GM21529 (cell line): ENCODE measurements at regions not wholly inside any gene's neighbourhood (a gene's known extent, or its start where the extent isn't known, plus 50 kb on each side); places are given as distances from the start of the nearest gene placed in this dataset.
"Not testable (repeated sequence)": the region's sequence is repeated elsewhere in the genome, so short reads cannot be mapped to it uniquely, and the experiment has no call there.

Experiments used
- ATAC-seq: cut with Tn5 transposase; IDR thresholded peaks from one replicate; pipeline ENCODE4 v1.9.1; 2021; ENCODE audit not compliant: unreplicated experiment

DNA sequence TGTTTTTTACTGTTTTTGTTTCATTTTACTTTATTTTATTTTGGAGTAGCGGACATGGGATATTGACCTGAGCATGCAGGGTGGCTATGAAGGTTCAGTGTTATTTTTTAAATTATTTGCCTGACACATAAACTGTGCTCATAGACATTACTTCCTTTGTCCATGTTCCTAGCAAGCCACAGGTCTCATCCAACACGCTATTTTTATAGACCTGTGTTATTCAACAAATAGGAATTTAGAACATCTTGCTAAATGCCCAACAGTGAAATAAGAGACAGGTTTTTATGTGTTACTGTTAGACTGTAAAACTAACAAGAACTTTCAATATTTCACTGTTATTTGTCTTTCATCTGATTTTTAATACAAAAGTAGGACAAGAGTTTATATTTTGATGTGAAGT, 756.4 kb downstream of the KCNT2 start:
- ATAC-seq = no peak

DNA sequence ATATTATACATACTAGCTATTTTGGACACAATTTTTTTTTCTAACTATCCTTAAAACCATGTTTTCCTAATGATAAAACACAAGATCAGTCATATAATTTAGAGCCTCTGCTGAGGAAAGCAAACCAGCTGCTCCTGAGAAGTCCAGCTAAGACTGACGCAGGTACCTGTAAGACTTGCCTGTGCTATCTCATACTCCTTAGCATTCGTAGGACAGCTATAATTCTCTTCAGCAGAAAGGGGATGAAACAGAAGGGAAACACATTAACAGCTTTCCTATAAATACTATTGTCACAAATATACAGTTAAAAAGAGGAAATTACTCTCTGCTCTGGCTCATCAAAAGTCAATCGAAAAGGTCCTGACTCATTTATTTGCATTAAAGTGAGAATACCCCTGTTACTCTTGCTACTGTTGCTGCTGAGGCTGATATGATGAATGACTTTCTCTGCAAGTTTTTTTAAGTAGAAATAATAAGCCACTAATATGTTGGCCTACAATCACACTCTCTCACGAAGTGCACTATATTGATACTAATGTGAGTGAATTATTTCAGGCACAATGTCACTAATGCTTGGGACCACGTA, 757.1 kb downstream of the KCNT2 start:
- no peak for ATAC-seq

DNA sequence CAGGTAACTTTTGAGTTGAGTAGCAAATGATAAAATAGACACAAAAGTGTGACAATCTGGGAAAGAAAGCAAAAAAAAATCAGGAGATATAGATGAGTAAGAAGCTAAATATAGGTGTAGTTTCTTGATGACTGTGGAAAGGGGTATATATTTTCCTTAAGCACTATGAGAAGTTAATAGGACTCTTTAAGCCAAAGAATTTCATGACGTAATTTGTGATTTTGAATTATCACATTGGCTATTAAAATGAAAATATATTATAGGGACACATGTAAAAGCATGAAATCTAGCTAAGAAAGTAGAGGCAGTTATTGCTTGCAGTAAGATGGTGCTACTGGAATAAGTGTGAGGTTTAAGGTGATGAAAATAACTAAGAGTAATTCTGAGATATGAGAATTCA, 759.1 kb downstream of the KCNT2 start:
- no peak for ATAC-seq

DNA sequence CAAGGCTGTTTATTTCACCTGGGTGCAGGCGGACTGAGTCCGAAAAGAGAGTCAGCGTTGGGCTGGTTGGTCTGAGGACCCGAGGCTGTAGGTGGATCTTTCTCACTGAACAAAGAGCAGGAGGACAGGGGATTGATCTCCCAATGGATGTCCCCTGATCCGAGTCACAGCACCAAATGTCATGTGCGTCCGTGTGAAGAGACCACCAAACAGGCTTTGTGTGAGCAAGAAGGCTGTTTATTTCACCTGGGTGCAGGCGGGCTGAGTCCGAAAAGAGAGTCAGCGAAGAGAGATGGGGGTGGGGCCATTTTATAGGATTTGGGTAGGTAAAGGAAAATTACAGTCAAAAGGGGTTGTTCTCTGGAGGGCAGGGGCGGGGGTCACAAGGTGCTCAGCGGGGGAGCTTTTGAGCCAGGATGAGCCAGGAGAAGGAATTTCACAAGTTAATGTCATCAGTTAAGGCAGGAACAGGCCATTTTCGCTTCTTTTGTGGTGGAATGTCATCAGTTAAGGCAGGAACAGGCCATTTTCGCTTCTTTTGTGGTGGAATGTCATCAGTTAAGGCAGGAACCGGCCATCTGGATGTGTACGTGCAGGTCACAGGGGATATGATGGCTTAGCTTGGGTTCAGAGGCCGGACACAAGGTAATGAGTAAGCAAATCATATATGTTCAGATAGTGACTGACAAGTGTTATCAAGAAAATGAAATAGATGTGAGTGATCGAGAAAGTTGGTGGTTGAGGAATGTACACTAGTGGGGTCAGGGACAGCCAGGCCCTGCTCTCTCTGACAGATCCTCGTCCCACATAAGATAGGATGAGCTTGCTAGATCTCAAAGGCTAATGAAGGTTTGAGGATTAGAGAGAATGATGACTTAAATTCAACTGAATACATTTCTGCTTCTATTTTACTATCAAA, 760.0 kb downstream of the KCNT2 start:
- ATAC-seq = not testable (repeated sequence)

DNA sequence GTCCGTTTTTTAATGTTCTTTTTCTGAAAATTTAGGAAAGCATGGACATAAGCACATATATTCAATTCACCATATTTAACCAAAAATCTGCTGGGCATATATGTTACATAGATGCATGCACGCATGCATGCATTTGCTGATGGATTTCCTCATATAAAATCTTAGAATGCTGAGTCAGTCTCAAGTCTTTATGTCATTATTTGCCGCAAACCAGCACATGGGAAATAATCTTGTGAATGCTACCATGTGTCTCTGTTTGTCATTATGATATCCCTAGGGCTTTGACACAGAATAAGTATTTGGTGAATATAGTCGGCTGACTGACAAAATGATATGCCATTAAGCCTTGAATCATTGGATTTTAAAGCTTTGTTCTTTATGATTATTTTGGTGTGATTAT, 776.5 kb downstream of the KCNT2 start:
- ATAC-seq = no peak

DNA sequence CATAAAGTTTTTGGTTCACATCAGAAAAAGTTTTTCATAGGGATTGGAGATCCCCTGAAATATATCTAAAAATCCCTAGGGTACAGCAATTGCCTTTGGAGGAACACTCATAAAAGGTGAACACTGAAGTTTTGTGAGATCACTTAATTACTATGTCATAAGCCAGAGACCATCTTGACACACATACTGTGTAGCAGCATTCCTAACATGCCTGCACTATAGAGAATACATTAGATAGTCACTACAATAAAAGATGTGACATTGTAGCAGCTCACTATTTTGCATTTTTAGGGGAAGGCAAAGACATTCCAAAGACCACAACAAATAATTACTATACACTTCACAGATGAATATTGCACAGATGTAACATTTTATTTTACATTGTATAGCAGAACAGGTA, 779.9 kb downstream of the KCNT2 start:
- ATAC-seq = no peak

DNA sequence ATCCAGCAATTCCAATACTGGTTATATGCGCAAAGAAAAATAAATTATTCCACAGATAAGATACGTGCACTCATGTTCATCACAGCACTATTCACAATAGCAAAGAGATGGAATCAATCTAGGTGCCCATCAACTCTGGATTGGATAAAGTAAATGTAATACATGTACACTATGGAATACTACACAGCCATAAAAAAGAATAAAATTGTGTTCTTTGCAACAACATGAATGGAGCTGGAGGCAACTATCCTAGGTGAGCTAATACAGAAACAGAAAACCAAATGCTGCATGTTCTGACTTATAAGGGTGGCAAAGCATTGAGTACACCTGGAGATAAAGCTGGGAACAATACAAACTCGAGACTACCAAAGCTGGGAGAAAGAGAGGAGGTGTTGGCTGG, 787.3 kb downstream of the KCNT2 start:
- ATAC-seq = no peak

DNA sequence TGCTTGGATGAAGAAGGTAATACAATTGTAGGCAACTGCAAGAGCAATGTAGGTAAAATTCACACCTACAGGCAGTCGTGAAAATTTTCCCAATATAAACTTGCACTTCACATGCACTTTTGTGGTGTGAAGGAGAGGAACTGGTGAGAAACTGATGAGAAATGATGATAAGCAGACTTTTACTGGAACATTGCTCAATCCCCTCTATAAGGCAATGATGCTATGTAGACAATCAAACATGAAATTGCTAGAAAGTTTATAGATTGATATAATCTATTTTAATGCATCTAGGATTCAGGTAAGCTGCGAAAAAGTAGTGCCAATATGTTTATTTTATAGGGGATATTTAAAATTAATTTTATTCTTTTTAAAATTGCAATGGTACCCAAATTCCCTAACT, 802.2 kb downstream of the KCNT2 start:
- no peak for ATAC-seq

DNA sequence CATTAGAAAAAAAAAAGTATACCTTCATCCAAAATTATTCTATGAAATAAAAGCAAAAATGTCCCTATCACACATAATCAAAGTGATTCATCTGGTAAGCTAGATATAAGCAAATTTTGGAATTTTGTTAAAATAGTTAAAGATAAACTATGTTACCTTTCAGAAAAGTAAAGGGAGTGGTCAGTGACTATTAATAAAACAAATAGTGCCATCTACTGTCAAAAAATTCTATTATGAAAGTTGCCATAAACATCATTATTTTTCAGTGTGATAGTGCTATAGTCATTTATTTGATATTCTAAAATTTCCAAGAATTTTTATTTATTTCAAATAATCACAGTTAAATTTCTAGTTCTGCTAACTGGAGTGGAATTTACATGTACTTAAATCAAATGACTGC, 803.7 kb downstream of the KCNT2 start:
- ATAC-seq = no peak

DNA sequence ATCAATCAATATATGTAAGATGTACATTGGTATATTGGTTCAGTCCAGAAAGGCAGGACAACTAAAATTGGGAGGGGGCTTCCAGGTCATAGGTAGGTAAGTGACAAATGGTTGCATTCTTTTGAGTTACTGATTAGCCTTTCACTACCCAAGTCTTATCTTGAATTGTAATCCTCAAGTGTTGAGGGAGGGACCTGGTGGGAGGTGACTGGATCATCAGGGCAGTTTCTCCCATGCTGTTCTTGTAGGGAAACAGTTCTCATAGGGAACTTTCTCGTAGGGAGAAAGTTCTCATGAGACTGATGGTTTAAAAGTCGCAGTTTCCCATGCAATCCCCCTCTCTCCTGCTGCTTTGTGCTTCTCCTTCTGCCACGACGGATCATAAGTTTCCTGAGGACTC, 809.2 kb downstream of the KCNT2 start:
- no peak for ATAC-seq

DNA sequence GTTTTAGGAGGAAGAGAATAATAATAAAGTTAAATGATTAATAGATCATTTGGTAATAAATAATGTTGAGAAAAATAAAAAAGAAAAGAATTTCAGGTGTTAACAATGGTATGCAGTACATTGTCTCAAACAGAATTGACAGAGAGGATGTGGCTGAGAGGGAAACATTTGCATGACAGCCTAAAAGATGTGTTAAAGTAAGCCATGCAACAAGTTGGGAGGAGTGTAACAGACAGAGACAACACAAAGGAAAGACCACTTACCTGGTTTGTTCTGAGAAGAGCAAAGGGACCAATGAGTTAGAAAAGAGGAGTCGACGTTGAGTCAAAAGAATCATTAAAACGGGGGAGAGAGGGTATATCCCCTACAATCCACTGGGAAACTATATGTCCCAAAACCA, 814.0 kb downstream of the KCNT2 start:
- ATAC-seq = no peak

DNA sequence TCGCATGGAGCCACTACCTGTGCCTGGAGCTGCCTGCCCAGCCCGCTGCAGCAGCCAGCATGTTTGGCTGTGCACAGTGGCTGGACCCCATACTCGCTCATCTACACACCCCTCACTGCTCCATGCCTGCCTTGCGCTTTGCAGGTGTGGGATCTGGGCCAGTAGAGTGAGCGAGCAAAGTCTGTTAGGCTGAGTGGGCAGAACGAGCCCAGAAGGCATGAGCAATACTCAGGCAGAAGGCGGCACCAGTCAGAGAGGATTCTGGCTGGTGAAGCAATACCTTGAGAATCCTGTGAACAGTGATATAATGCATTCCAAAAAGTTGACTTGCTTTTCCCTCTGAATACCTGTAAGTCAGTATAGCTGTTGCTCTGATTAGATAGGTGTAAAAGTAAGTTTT, 816.4 kb downstream of the KCNT2 start:
- ATAC-seq = no peak

DNA sequence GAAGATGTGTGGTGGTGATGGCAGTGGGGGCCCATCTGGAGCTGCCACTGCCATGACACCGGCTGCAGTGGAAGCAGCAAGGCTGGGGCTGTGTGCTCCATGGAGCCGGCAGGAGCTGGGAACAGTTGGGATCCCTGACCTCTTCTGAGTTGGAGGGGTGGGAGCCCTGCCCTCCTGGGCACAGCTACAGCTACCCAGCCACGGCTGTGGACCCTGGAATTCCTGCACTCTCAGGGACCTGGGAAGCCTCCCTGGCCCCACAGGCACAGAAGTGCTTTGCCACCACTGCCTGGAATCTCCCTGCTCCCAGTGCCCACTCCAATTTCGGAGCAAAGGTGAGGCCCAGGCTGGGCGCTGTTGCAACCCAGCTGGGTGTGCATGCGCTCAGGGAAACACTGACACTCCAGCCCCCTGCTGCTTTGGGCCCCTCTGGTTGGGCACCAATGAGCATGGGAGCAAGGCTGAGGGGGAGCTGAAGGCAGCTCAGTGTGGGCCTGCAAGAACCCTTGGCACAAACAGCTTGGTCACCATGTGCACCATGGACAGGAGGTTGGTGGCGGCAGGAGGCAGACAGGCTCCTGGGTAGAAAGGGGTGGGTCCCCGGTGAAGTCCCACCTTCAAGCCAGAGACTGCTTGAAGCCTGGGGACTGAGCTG, 817.6 kb downstream of the KCNT2 start:
- no peak for ATAC-seq

DNA sequence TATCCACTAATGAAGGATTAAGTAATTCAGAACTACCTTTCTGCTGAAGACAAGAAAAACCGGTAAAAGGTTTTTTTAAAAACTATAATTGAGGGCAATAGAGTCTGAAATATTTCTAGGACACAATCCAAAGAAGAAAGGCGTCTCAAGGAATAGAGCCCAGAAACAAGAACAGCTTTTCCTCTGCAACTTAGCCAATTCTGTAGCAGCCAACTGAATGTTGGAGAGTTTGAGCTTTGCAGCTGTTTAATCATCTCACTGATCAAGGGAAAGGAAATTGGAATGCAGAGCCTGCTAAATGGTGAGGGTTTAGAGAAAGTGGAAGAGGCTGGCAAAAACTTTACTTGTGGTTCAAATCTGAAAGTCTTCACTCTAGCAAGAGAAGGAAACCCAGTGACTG, 818.9 kb downstream of the KCNT2 start:
- ATAC-seq = no peak

DNA sequence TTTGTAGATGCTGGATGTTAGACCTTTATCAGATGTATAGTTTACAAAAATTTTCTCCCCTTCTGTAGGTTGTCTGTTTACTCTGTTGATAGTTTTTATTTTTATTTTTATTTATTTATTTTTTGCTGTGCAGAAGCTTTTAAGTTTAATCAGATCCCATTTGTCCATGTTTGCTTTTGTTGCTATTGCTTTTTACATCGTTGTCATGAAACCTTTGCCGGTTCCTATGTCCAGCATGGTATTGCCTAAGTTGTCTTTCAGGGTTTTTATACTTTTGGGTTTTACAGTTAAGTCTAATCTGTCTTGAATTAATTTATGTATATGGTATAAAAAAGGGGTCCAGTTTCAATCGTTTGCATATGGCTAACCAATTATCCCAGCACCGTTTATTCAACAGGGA, 819.5 kb downstream of the KCNT2 start:
- ATAC-seq = no peak

DNA sequence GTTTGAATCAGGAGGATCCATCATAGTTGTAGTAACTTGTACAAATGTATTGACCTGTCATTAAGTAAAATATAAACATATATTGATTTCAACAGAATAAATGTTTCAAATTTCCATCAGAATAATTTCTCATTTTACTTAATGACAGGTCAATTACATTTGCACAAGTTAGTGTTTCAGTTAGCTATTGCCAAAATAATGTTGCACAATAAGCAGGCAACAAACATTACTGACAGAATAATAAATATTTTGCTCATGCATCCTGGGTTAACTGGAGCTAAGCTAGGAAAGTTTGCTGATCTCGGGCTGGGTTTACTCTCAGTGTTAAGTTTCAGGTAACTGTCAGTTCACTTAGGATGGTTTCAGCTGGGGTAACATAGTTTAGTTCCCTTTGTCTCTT, 822.4 kb downstream of the KCNT2 start:
- ATAC-seq = no peak

DNA sequence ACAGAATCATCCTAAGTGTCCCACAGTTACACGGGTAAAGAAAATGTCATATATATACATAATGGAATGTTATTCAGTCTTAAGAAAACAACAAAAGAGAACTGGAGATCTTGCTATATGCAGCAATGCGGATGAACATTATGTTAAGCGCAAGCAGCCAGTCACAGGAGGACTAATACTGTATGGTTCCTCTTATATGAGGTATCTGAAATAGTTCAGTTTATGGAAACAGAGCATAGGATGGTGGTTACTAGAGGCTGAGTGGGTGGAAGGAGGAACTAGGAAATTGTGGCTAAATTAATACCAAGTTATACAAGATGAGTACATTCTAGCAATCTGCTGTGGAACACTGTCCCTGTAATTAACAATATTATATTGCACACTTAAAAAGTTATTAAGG, 834.3 kb downstream of the KCNT2 start:
- ATAC-seq = no peak

DNA sequence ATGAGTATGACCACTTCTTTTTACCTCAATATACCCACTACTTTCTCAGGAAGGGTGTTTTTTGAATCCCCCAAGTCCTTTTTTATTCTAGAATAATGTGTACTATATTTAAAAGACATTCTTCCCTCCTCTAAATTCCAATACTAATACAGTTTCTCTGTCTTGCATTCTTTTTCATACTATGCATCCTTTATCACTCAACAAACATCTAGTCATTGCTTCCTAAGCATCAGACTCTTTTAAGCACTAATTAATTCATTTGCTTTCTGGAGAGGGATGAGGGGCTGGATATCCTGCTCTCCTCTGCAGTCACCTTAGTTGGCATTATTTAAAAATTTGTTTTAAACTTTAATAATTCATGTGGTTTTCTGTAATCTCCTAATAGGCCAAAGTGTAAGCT, 838.8 kb downstream of the KCNT2 start:
- ATAC-seq = no peak

DNA sequence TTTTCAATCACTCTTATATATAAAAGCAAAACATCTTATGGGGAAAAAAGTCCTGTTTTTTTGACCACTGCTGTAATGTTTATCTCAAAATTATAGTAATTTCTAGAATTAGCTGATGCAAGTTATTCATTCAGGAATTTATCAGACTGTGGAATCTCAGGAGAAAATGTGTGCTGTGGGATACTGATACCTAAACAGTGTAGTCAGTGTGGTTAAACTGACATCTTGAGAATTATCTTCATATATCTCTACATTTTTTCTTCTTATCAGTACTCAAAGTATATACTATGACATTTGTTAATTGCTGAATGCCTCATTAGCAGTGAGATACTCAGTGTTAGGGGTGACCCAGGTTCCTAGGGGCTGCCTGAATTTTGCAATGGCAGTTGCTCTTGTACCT, 839.3 kb downstream of the KCNT2 start:
- no peak for ATAC-seq

DNA sequence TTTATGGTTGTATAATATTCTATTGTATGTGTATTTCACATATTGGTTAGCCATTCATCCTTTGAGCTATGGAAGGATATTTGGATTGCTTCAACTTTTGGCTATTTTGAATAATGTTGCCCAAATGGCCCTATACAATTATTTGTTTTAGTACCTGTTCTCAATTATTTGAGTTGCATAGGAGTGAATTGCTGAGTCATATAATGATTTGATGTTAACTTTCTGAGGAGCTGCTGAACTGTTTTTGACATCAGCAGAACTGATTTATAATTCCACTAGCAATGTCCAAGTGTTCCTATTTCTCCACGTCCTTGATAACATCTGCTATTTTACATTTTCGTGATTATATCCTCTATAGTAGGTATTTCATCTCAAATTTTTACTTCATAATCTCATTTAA, 839.9 kb downstream of the KCNT2 start:
- no peak for ATAC-seq

DNA sequence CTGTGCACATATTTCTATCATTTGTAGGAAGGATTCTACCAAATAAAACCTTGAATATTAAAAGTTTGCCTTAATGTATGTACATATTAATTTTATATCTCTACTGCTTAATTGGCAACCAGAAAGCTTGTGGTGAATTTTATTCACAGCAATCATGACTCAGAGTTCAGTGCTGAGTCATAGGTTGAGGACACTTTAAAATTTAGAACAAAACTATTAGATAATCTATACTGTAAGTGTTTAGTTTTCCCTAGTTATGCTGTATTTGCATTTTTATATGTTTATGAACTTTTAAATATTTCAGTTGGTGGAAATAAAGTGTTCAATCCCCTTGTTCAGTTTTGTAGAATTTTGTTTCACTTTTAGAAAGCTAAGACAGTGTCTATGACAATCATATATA, 841.5 kb downstream of the KCNT2 start:
- ATAC-seq = no peak

DNA sequence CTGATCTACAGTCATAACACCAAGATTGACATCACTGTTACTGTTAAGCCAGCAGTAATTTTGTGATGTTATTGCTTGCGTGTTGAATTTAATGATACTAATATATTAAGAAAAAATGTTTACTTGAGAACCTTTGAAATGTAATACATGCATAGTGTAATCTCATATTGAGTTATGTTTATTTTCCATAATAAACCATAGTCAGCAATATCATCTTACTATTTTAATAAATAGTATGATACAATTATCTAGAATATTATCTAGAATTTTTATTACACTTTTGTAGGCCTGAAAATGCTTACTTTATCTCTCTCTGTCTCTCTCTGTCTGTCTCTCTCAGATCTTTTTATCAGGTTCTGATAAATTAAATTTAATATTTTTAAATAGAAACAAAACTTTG, 843.1 kb downstream of the KCNT2 start:
- no peak for ATAC-seq
